Colonic mucosa (tissue), 4 donors: ENCODE measurements at regions not wholly inside any gene's neighbourhood (a gene's known extent, or its start where the extent isn't known, plus 50 kb on each side); places are given as distances from the start of the nearest gene placed in this dataset.

Experiments used
- DNase-seq: peaks from one replicate; pipeline ENCODE4 v3.0.0-alpha.2; 2020
- H3K27ac ChIP-seq: fragments of 200-600 bp; one replicate; pipeline ENCODE4 v1.8.0; 2021
- H3K27me3 ChIP-seq: fragments of 200-600 bp; one replicate; pipeline ENCODE4 v1.8.0; 2021
- H3K36me3 ChIP-seq: fragments of 200-600 bp; one replicate; pipeline ENCODE4 v1.8.0; 2021
- H3K4me1 ChIP-seq: fragments of 200-600 bp; one replicate; pipeline ENCODE4 v1.8.0; 2021; ENCODE audit warnings: mild to moderate bottlenecking
- H3K4me3 ChIP-seq: fragments of 200-600 bp; one replicate; pipeline ENCODE4 v1.8.0; 2021
- H3K9ac ChIP-seq, 2 donors: one replicate each; pipeline ENCODE4 v1.7.0; 2013; ENCODE audit warnings: control low read depth in 2 of 2, low read depth in 2 of 2, low read length in 2 of 2
- H3K9me3 ChIP-seq: fragments of 200-600 bp; one replicate; pipeline ENCODE4 v1.8.0; 2021
- CTCF ChIP-seq: fragments of 200-600 bp; IDR thresholded peaks from one replicate; pipeline ENCODE4 v1.8.0; 2022; ENCODE audit warnings: antibody characterized with exemption, mild to moderate bottlenecking
- intact Hi-C: fragments of 100-400 bp; cut with DNase I; formaldehyde crosslinking; loops from one replicate; pipeline ENCODE4 v1.14.1; 2022
- donor health status: healthy.
- donor health status: DM: no; HTN: no; CAD: no.
- donor health status: DM: no; HTN: no; CAD: no.

- no peak for TF ChIP-seq CTCF
- Histone ChIP-seq H3K4me1 (no peaks in the 10 kb centered on the region), H3K27ac (no peak overlapping the region), H3K4me3 (no peak overlapping the region), H3K36me3 (no peaks in the 10 kb centered on the region), H3K9me3 (no peaks in the 10 kb centered on the region), H3K27me3 (no peaks in the 10 kb centered on the region), H3K9ac (no peak overlapping the region)
- DNase-seq, result no peak
- intact Hi-C loops, result no loop called here
Observed at GRCh38 chrX:122196343-122196742, 987.7 kb upstream of the GRIA3 start.

DNA sequence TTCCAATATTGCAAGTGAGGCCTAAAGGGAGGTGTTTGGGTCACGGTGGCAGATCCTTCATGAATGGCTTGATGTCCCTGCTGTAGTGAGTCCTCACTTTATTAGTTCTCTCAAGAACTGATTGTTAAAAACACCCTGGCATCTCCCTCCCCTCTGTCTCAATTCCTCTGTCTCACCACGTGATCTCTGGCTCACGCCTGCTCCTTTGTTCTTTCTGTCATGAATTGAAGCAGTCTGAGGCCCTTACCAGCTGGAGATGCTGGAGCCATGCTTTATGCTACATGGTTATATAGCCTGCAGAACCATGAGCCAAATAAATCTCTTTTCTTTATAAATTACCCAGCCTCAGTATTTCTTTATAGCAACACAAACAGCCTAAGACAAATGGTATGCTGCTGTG is 980.7 kb upstream of the GRIA3 start:
- Histone ChIP-seq H3K4me1 (no peaks in the 10 kb centered on the region), H3K36me3 (no peaks in the 10 kb centered on the region), H3K27ac (no peak overlapping the region), H3K9me3 (no peaks in the 10 kb centered on the region), H3K9ac (no peak overlapping the region), H3K4me3 (no peak overlapping the region), H3K27me3 (no peaks in the 10 kb centered on the region)
- TF ChIP-seq CTCF, result no peak
- DNase-seq, result no peak
- intact Hi-C loops, result no loop called here

- DNase-seq, result no peak
- no peaks in the 10 kb centered on the region for H3K27me3 ChIP-seq
- no peak for TF ChIP-seq CTCF
- no peaks in the 10 kb centered on the region for H3K4me1 ChIP-seq
- no peaks in the 10 kb centered on the region for H3K36me3 ChIP-seq
- intact Hi-C loops, result no loop called here
- no peak overlapping the region for H3K4me3 ChIP-seq
- H3K9me3 ChIP-seq, result no peaks in the 10 kb centered on the region
- H3K27ac ChIP-seq, result no peak overlapping the region
- no peak overlapping the region for H3K9ac ChIP-seq
Observed at GRCh38 chrX:122218666-122219065, 965.4 kb upstream of the GRIA3 start.

- no peak for TF ChIP-seq CTCF
- H3K27me3 ChIP-seq, result no peaks in the 10 kb centered on the region
- no peak overlapping the region for H3K27ac ChIP-seq
- H3K9ac ChIP-seq, result no peak overlapping the region
- H3K36me3 ChIP-seq, result no peaks in the 10 kb centered on the region
- intact Hi-C loops, result no loop called here
- no peak for DNase-seq
- H3K4me1 ChIP-seq, result no peaks in the 10 kb centered on the region
- no peaks in the 10 kb centered on the region for H3K9me3 ChIP-seq
- no peak overlapping the region for H3K4me3 ChIP-seq
Observed at GRCh38 chrX:122219226-122219625, 964.9 kb upstream of the GRIA3 start.

DNA sequence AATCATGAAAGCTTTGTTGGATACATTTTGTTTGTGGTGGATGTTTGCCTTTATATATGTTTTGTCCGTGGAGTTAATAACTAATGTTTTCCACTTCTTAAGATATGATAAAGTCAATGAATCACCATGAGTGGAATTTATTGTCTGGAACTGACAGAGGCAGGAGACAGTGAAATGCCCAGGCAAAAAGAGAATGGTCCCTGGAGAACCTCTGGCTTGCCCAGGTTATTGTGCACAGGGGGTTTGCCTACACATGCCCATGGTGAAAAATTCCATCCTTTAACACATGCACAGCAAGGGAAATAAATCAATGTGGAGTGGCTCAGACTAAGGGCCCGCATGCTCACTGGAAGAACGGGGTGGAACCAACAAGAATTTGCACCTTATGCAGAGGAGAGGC is 964.3 kb upstream of the GRIA3 start:
- Histone ChIP-seq H3K36me3 (no peaks in the 10 kb centered on the region), H3K9ac (no peak overlapping the region), H3K4me1 (no peaks in the 10 kb centered on the region), H3K4me3 (no peak overlapping the region), H3K9me3 (no peaks in the 10 kb centered on the region), H3K27me3 (no peaks in the 10 kb centered on the region), H3K27ac (no peak overlapping the region)
- intact Hi-C loops, result no loop called here
- no peak for TF ChIP-seq CTCF
- DNase-seq, result no peak
